H1 (cell line): ENCODE measurements at regions not wholly inside any gene's neighbourhood (a gene's known extent, or its start where the extent isn't known, plus 50 kb on each side); places are given as distances from the start of the nearest gene placed in this dataset.

Source experiments
- ASH2L ChIP-seq: fragments of 200-600, 300-600 bp; sonication (generic); IDR thresholded peaks from one replicate; pipeline ENCODE4 v1.7.1; 2017; ENCODE audit warnings: low read length
- CBX5 ChIP-seq: fragments of 300-800, 300-1000 bp; sonication (generic); IDR thresholded peaks from 2 replicates; pipeline ENCODE4 v1.7.1; 2016; ENCODE audit warnings: antibody characterized with exemption, low read length, low read depth
- CHD1 ChIP-seq: IDR thresholded peaks from 2 replicates; pipeline ENCODE4 v1.6.1; 2012; ENCODE audit warnings: low read depth, low read length, improper control_type of control experiment
- EZH2 ChIP-seq: fragments of 200-600 bp; sonication (generic); IDR thresholded peaks from 2 replicates; pipeline ENCODE4 v1.7.1; 2012; ENCODE audit warnings: low read depth, mild to moderate bottlenecking, moderate library complexity, low read length, inconsistent platforms; ENCODE audit not compliant: severe bottlenecking
- PHF8 ChIP-seq: fragments of 200-600 bp; sonication (generic); conservative IDR thresholded peaks from 2 replicates; pipeline ENCODE4 v1.7.1; 2012; ENCODE audit warnings: low read depth, mild to moderate bottlenecking, inconsistent platforms, low read length, moderate library complexity
- POLR2AphosphoS5 ChIP-seq: IDR thresholded peaks from 2 replicates; pipeline ENCODE4 v1.6.1; 2011; ENCODE audit warnings: low read depth, low read length
- RNF2 ChIP-seq: fragments of 200-900, 300-1000 bp; sonication (generic); IDR thresholded peaks from 2 replicates; pipeline ENCODE4 v1.7.1; 2016; ENCODE audit warnings: borderline replicate concordance, low read depth, mild to moderate bottlenecking, antibody characterized with exemption, low read length; ENCODE audit not compliant: poor library complexity, severe bottlenecking; ENCODE audit errors: missing control alignments
- TF ChIP-seq, protein P1 (sequence below): fragments of 300-600 bp; sonication (generic); IDR thresholded peaks from 2 replicates; pipeline ENCODE4 v1.7.1; 2012; ENCODE audit warnings: low read length, moderate library complexity, mild to moderate bottlenecking, inconsistent platforms; ENCODE audit not compliant: insufficient replicate concordance
- TF ChIP-seq, protein P2 (sequence below), 3 experiments: IDR thresholded peaks; 1 replicate in 2 of 3; 2 replicates in 1 of 3; pipeline versions ENCODE4 v1.5.1 to v1.6.1; 2011; ENCODE audit warnings: low read length in 3 of 3, mild to moderate bottlenecking in 3 of 3, inconsistent platforms in 2 of 3, low read depth in 1 of 3, moderate library complexity in 1 of 3; ENCODE audit not compliant: insufficient read depth in 1 of 3; ENCODE audit errors: control extremely low read depth in 1 of 3

DNA sequence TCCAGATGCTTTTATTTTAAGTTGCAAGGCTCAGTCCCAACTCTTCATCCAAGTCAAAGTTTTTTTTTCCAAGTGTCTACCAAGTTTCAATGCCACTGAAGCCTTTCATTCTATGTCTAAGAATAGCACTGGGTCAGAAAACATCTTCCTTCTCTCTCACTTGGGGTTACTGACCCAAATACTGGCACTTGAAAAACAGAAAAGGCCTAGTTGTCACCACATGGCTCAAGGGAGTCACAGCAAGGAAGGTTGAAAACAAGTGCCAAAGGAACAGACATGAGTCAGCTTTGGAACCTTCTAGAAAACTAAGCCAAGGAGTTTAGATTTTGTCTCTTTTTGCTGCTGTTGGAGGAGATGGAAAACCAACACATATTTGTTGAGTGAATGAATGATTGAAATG, 146.5 kb downstream of the COPS8 start (continued):
- TF ChIP-seq, protein P1, sequence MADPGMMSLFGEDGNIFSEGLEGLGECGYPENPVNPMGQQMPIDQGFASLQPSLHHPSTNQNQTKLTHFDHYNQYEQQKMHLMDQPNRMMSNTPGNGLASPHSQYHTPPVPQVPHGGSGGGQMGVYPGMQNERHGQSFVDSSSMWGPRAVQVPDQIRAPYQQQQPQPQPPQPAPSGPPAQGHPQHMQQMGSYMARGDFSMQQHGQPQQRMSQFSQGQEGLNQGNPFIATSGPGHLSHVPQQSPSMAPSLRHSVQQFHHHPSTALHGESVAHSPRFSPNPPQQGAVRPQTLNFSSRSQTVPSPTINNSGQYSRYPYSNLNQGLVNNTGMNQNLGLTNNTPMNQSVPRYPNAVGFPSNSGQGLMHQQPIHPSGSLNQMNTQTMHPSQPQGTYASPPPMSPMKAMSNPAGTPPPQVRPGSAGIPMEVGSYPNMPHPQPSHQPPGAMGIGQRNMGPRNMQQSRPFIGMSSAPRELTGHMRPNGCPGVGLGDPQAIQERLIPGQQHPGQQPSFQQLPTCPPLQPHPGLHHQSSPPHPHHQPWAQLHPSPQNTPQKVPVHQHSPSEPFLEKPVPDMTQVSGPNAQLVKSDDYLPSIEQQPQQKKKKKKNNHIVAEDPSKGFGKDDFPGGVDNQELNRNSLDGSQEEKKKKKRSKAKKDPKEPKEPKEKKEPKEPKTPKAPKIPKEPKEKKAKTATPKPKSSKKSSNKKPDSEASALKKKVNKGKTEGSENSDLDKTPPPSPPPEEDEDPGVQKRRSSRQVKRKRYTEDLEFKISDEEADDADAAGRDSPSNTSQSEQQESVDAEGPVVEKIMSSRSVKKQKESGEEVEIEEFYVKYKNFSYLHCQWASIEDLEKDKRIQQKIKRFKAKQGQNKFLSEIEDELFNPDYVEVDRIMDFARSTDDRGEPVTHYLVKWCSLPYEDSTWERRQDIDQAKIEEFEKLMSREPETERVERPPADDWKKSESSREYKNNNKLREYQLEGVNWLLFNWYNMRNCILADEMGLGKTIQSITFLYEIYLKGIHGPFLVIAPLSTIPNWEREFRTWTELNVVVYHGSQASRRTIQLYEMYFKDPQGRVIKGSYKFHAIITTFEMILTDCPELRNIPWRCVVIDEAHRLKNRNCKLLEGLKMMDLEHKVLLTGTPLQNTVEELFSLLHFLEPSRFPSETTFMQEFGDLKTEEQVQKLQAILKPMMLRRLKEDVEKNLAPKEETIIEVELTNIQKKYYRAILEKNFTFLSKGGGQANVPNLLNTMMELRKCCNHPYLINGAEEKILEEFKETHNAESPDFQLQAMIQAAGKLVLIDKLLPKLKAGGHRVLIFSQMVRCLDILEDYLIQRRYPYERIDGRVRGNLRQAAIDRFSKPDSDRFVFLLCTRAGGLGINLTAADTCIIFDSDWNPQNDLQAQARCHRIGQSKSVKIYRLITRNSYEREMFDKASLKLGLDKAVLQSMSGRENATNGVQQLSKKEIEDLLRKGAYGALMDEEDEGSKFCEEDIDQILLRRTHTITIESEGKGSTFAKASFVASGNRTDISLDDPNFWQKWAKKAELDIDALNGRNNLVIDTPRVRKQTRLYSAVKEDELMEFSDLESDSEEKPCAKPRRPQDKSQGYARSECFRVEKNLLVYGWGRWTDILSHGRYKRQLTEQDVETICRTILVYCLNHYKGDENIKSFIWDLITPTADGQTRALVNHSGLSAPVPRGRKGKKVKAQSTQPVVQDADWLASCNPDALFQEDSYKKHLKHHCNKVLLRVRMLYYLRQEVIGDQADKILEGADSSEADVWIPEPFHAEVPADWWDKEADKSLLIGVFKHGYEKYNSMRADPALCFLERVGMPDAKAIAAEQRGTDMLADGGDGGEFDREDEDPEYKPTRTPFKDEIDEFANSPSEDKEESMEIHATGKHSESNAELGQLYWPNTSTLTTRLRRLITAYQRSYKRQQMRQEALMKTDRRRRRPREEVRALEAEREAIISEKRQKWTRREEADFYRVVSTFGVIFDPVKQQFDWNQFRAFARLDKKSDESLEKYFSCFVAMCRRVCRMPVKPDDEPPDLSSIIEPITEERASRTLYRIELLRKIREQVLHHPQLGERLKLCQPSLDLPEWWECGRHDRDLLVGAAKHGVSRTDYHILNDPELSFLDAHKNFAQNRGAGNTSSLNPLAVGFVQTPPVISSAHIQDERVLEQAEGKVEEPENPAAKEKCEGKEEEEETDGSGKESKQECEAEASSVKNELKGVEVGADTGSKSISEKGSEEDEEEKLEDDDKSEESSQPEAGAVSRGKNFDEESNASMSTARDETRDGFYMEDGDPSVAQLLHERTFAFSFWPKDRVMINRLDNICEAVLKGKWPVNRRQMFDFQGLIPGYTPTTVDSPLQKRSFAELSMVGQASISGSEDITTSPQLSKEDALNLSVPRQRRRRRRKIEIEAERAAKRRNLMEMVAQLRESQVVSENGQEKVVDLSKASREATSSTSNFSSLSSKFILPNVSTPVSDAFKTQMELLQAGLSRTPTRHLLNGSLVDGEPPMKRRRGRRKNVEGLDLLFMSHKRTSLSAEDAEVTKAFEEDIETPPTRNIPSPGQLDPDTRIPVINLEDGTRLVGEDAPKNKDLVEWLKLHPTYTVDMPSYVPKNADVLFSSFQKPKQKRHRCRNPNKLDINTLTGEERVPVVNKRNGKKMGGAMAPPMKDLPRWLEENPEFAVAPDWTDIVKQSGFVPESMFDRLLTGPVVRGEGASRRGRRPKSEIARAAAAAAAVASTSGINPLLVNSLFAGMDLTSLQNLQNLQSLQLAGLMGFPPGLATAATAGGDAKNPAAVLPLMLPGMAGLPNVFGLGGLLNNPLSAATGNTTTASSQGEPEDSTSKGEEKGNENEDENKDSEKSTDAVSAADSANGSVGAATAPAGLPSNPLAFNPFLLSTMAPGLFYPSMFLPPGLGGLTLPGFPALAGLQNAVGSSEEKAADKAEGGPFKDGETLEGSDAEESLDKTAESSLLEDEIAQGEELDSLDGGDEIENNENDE = no peak
- TF ChIP-seq CHD1 = no peak
- TF ChIP-seq POLR2AphosphoS5 = no peak
- no peak for TF ChIP-seq CBX5
- TF ChIP-seq, protein P2, sequence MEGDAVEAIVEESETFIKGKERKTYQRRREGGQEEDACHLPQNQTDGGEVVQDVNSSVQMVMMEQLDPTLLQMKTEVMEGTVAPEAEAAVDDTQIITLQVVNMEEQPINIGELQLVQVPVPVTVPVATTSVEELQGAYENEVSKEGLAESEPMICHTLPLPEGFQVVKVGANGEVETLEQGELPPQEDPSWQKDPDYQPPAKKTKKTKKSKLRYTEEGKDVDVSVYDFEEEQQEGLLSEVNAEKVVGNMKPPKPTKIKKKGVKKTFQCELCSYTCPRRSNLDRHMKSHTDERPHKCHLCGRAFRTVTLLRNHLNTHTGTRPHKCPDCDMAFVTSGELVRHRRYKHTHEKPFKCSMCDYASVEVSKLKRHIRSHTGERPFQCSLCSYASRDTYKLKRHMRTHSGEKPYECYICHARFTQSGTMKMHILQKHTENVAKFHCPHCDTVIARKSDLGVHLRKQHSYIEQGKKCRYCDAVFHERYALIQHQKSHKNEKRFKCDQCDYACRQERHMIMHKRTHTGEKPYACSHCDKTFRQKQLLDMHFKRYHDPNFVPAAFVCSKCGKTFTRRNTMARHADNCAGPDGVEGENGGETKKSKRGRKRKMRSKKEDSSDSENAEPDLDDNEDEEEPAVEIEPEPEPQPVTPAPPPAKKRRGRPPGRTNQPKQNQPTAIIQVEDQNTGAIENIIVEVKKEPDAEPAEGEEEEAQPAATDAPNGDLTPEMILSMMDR (IDR thresholded peaks at IDR 0.05; ENCODE audit: control extremely low read depth in 1 of 3, insufficient read depth in 1 of 3, low read depth in 1 of 3, low read length in 3 of 3) = no peak
- TF ChIP-seq RNF2 = no peak
- TF ChIP-seq EZH2 = no peak
- no peak for TF ChIP-seq PHF8
- no peak for TF ChIP-seq ASH2L
